Cardiac septum (tissue), 1 donor: ENCODE measurements at regions not wholly inside any gene's neighbourhood (a gene's known extent, or its start where the extent isn't known, plus 50 kb on each side); places are given as distances from the start of the nearest gene placed in this dataset.

Source experiments
- DNase-seq: peaks from one replicate; pipeline ENCODE4 v3.0.0-alpha.2; 2020; ENCODE audit warnings: low spot score
- intact Hi-C: fragments of 100-400 bp; cut with DNase I; formaldehyde crosslinking; loops from one replicate; pipeline ENCODE4 v1.14.0; 2022
- donor health status: DM: no; HTN: no; CAD: no.

DNA sequence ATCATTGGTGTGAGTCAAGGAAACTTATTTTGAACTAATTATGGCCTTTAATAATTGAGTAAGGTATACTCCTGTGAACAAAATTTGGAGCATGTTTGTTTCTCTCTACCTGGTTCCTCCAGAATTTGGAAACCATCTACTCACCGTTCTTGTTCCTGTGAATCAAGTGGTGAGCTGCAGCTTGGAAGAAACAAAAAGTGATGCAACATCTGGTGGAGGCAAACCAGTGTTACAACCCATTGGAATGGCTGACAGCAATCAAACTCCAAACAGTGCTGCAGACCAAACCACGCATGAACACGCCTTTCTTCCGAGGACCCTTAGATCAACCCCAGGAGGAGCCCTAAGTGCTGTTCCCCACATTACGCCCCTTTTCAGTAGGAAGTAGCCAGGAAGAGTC, 104.7 kb upstream of the VASH1 start:
- intact Hi-C loops = no loop called here

DNA sequence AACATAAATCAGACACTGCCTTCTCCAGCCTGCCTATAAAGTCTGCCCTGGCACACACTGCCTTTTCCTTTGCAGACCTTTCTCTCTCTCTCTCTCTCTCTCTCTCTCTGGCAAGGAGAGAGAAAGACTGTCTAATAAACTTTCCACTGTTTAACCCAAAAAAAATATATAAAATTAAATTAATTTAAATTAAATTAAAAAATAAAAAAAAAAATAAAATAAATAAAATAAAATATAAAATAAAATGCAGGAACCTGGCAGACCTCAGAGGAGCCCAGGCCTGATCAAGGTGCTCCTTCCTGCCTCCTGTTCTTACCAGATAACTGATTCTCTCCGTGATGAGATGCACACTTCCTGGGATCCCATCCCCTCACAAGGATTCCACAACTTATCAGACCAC, 103.9 kb upstream of the VASH1 start:
- intact Hi-C loops = no loop called here
- no peak for DNase-seq

More for the DNA sequence above, 104.7 kb upstream of the VASH1 start:
- DNase-seq = no peak

DNA sequence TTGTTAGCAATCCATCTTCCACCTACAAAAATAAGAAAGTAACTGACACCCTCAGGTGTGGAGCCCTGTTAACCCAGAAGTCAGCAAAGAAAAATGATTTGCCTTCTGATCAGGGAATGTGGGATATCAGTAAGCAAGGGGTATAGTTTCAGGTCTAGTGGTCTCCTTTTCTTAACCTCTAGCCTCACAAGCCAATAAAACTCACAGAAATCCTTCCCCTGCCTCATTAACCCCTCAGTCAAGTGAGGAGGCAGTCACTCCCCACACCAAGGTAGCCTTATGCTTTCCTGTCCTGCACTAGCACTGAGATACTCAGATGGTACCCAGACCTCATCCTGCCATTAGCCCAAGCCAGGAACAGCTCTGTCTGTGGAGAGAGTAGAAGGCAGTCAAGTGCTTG, 103.4 kb upstream of the VASH1 start:
- intact Hi-C loops = no loop called here

DNA sequence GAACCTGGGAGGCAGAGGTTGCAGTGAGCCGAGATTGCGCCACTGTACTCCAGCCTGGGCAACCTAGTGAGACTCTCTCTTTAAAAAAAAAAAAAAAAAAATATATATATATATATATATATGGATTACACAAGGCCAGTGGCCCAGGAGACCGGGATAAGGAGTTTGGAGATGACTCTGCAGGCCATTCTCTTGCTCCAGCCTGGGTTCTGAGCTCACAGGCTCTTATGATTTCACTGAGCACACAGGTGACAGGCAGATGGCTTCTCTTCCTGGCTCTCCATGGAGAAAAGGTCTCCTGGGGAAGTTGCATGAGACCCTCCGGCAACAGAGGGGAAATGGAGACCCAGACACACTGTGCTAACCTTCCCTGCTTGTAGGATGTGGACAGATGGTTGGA, 98.7 kb upstream of the VASH1 start:
- intact Hi-C loops = no loop called here
- DNase-seq = no peak

More for the DNA sequence above, 103.4 kb upstream of the VASH1 start:
- no peak for DNase-seq

DNA sequence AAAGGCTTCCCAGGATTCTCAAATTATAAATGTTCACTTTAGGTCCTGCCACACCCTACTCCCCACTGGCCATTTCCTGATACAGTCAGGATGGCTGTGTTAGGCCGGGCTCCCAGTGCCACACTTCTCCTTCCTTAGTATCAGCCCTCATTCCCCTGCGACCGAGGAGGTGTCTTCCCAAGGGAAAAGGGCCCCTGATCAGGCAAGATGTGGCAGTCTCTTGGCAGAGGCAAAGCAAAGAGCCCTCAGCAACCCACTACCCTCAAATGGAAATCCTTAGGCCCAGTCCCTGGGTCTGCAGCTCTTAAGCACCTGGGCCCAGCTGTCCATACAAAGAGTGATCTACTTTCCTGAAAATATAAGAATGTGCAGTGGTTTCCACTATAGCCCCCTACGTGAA, 96.5 kb upstream of the VASH1 start:
- intact Hi-C loops = no loop called here
- no peak for DNase-seq

DNA sequence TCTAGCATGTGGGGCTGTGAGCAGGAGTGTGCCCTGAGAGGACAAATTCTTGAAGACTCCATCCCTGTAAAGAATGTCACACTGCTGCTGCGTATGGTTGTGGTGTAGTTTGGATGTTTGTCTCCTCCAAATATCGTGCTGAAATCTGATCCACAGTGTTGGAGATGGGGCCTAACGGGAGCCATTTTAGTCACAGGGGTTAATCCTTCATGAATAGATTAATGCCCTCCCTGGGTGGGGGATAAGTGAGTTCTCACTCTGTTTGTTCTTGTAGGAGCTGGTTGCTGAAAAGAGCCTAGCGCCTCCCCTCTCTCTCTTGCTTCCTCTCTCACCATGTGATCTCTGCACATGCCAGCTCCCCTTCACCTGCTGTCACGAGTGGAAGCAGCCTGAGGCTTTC, 94.5 kb upstream of the VASH1 start:
- intact Hi-C loops = no loop called here
- no peak for DNase-seq

DNA sequence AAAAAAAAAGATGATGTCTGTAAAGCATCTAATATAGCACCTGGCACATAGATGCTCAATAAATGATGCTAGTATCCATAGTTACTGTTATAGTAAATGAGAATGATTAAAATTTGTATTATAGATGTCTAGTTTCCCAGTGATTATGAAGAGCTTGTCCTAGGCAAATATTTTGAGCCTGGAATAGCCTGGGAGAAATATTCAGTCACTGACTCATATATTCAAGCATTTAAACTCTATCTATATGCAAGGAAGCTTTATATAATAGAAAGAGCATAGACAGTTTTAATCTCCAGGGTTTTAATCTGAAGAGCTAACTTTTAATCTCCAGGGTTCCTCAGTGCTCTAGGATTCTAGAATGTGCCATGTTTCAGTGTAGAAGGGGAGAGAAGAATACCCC, 91.5 kb upstream of the VASH1 start:
- intact Hi-C loops = no loop called here
- DNase-seq = no peak

DNA sequence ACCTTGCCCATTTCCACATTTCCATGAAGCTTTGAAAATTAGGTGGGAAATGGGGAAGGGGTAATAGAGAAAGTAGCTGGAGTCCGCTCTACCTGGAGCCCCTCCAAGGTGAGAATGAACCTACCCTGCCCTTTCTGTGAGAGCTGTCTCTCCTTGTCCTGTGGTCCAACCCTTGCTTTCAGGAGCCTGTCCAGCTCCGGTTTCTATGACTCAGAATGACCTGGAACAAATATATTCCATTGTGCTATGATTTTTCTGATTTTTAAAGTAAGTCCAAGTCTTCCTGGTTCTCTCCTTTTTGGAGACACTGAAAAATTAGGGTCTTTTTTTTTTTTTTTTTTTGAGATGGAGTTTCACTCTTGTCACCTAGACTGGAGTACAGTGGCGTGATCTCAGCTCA, 89.1 kb upstream of the VASH1 start:
- intact Hi-C loops = no loop called here
- no peak for DNase-seq

DNA sequence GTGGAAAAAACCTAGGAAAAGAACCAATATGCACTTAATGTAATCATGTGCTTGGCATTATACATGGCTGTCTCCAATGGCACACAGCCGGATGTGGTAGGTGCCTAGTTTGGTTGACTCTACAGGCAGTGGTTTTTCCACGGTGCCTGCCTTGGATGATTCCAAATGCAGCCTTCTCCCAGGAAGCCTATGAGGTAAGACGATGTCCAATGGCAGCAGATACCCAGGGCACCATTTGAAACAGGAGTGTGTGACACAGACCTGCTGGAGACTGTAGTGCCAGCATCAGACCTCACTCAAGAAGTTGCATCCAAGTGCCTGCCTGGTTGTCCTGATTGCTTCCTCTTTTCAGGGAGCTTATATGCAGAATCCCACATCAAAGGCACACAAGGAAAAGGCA, 88.0 kb upstream of the VASH1 start:
- intact Hi-C loops = no loop called here

DNA sequence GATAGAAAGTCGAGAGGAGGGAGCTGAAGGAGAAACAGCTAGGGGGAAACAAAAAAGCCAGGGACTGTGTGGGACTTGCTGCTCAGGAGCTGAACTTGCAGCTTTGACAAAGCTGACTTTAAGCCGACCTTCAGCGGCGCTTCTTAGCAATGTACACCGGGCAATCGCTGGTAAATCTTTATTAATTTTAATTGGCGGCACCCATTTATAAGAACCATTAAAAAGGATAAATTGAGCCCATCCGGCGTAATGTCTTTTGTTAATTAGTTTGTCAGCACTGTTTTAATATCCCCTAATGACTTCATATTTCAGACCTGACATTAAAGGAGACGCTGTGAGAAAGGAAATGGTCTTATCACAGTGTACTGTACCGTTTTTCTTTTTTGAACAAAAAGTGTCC, 86.2 kb upstream of the VASH1 start:
- DNase-seq = no peak
- intact Hi-C loops = no loop called here

More for the DNA sequence above, 88.0 kb upstream of the VASH1 start:
- DNase-seq = no peak

DNA sequence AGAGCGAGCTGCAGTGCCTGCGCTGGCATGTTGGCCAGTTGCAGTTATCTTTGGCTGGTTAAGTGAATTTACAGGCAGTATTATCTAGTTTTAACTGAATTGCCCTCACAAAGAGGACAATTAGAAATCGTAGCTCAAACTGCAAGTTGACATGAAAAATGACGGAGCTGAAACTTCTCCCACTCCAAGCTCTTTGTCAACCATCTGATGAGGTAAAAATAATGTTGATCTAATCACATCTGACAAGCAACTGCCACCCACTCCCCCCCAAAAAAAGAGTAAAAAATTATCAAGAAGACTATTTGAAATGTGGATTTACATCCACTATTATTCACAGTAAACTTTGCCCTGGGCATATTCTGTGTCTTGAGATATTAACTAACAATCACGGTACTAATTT, 84.7 kb upstream of the VASH1 start:
- no peak for DNase-seq
- intact Hi-C loops = no loop called here

DNA sequence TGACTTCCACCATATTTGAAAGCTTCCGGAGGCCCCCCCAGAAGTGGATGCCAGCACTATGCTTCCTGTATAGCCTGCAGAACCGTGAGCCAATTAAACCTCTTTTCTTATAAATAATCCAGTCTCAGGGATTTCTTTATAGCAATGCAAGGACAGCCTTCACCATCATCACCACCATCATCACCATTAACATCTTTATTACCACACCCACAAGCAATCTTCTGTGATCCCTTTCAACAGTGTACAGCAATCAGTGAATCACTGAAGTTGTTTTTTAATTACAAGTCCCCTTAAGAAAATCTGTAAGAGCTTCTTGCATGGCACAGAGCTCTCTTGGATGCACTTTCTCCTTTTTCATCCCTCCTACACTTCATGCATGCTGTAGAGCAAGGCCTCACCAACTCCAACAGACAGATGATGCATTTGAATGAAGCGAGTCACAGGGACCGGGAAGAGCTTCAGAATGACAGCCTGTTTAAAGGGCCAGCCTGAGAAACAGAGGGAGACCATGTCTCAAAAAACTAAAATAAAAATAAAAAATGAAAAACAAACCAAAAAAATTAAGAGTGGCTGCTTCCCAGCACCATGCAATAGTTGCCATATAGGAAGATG, 83.6 kb upstream of the VASH1 start:
- intact Hi-C loops = no loop called here
- DNase-seq = no peak

DNA sequence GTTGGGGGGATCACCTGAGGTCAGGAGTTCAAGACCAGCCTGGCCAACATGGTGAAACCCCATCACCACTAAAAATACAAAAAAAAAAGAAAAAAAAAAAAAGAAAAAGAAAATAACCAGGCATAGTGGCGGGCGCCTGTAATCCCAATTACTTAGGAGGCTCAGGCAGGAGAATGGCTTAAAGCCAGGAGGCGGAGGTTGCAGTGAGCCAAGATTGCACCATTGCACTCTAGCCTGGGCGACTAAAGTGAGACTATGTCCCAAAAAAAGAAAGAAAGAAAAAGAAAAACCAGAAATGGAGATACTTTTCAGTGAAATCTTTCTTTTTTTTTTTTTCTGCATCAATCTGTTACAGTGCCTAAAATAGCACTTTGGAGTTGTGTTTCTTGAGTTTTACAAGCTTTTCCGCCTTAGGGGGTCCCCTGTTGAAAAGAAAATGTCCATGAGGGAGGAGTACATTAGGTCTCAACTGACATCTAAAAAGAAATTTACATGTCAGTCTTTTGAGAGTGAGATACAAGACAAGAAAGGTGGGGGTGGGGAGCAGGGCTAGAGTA, 82.9 kb upstream of the VASH1 start:
- intact Hi-C loops = no loop called here
- DNase-seq = no peak

DNA sequence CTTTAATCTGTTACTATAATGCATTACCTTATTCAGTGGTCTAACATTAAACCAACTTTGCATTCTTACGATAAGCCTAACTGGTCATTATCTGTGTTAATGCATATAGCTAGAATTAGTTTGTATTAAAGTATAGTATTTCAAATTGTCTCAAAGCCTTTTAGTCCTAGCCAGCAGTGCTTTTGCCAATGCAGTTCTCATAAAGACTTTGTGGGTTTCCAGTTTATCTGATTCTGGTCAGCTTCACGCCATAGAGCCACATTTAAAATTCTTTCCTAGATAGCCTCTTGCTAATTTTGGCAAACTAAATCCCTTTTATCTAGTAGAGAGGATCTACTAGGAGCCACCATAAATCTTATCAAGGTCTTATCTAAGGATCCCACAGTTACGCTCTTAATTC, 78.9 kb upstream of the VASH1 start:
- intact Hi-C loops = no loop called here
- DNase-seq = no peak

DNA sequence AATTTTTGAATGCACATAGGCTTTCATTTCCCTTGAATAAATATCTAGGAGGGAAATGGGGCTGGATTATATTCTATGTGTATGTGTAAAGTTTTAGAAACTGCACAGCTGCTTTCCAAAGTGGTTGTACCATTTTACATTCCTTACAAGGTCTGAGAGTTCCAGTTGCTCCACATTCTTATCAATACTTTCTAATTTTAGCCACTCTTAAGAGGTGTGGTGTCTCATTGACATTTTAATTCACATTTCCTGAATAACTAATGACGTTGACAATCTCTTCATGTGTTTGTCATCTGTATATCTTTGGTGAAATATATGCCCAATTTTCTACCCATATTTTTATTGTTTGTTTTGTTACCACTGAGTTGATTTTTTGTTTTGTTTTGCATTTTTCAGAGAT, 74.6 kb upstream of the VASH1 start:
- intact Hi-C loops = no loop called here
- no peak for DNase-seq

DNA sequence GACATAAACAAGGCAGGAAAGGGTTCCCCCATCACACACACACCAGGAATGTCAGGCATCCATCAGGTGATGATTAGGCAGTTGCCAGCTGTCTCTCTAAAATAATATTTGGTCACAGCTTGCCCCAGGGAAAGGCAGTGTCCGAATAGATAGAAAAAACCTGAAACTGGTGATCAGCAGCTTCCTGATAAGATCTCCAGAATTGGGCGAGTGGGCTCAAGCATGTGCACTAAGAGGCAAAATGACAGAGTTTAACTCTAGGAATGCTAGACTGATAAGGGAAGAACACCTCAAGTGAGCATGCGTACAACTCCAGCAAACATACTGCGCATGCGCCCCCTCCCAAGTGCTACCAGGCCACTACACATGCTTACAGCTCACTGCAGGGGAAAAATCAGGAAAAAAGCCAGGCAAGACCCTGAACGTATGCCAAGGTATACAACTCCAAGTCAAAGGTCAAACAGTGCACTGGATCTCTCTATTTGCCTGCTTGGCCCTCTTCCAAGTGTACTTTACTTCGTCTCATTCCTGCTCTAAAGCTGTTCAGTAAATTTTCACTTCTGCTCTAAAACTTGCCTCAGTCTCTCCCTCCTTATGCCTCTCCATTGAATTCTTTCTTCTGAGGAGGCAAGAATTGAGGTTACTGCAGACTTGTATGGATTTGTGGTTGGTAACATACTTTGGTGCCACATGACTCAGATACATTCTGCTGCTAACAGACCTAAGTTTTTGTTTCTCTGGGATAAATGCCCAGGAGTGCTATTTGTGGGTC, 73.5 kb upstream of the VASH1 start:
- intact Hi-C loops = no loop called here
- no peak for DNase-seq

DNA sequence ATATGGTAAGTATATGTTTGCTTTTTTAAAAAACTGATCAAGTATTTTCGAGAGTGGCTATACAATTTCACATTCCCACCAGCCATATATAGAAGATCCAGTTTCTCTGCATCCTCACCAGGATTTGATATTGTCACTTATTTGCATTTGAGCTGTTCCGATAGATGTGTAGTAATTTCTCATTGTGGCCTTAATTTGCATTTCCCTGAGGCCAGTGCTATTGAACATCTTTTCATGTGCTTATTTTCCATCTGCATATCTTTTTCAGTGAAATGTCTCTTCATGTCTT, 72.9 kb upstream of the VASH1 start:
- no peak for DNase-seq
- intact Hi-C loops = no loop called here

DNA sequence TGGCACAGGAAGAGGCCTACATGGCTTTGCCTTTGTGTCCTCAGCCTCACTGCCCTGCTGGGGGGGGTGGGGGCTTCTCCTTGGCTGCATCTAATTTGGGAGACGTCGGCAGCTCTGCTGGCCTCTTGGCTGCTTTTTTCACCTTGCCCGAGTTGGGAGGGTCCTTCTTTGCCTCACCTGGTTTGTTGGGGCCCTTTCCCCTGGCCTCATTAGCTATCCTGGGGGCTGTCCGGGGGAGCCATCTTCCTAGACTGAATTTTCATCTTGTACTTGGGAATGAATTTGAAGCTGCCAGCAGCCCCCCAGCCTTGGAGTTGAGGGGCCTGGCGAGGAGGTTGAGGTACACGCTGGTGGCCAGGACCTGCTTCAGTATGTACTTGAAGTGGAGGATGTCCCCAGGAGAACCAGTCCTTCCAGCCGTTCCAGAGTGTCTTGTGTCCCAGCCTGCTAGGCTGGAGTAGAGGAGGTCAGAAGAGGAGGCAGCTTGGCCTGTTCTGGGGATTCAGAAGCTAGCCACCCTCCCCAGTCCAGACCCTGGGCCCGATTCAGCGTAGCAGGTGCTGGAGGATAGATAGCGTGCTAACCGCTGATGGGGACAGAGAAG, 70.7 kb upstream of the VASH1 start:
- intact Hi-C loops = no loop called here
- no peak for DNase-seq

DNA sequence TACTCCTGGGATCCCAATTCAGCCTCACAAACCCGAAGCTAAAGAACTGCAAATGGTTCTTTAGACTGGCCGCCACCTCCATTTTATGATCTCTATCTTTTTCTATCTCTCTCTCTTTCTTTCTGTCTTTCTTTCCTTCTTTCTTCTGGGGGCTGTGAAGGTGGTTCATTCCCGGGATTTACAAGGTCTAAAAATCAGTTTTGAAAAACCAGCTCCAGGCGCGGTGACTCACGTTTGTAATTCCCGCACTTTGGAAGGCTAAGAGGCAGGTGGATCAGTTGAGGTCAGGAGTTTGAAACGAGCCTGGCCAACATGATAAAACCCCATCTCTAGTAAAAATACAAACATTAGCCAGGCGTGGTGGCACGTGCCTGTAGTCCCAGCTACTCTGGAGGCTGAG, 67.2 kb upstream of the VASH1 start:
- DNase-seq = no peak
- intact Hi-C loops = no loop called here

DNA sequence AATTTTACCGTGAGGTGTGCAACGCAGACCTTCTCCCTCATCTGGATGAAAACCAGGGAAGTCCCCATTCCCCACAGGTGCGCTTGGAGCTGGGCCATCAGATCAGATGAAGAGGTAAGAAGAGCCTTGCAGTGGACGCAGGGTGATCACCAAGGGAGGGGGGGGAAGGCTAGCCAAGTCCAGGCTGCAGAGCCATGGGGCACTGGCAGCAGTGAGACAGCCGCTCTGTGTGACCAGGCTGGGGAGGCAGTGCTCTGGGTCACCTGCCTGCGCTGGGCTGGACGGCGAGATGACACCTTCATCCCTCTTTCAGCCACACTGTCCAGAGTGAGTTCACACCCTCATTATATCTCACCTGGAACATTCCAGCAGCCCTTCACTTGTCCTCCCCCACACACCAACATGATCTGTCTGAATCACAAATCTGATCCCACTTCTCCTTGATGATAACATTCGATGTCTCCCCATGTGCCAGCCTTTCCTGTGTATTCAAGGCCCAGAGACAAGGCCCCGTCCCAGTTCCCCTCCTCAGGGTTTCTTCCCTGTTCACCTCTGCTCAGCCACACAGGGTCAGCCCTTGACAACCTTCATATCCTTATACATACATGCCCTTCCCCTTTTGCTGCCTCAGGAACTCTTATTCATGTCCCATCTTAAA, 65.9 kb upstream of the VASH1 start:
- no peak for DNase-seq

DNA sequence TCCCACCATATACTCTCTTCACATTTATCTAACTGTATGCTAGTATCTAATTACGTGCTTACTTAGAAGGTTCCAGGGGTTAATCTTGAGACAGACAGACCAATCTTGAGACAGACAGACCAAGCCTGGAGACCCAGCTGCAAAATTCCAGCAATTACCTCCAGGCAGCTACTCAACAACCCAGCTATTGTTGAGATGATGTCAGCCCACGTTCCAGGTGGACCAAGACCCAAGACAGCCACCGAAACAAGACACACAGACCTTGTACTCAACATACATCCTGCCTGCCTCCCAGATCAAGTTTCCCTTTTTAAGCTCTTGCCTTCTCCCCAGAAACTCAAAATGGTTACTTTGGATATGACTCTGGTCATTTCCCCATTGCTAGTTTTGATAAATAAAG, 64.9 kb upstream of the VASH1 start:
- no peak for DNase-seq
- intact Hi-C loops = no loop called here

More for the DNA sequence above, 65.9 kb upstream of the VASH1 start:
- intact Hi-C loops = no loop called here
